GM23338 (cell line): ENCODE measurements at regions not wholly inside any gene's neighbourhood (a gene's known extent, or its start where the extent isn't known, plus 50 kb on each side); places are given as distances from the start of the nearest gene placed in this dataset.

Source experiments
- ATAC-seq: fragments of 200-7000 bp; cut with Tn5 transposase; 3 replicates; pipeline ENCODE4 v1.9.1; 2020
- DNase-seq: peaks from one replicate; pipeline ENCODE4 v3.0.0-alpha.2; 2015; ENCODE audit warnings: low spot score
- H2AFZ ChIP-seq: fragments of 200-600 bp; sonication (generic); 2 replicates; pipeline ENCODE4 v1.8.0; 2016; ENCODE audit warnings: antibody characterized with exemption, mild to moderate bottlenecking, moderate library complexity
- H3F3A ChIP-seq: fragments of 200-600 bp; sonication (generic); replicated peaks from 2 replicates; pipeline ENCODE4 v1.8.0; 2017; ENCODE audit warnings: antibody characterized with exemption, mixed run types, low read depth
- H3K27ac ChIP-seq: fragments of 200-600 bp; sonication (generic); 2 replicates; pipeline ENCODE4 v1.6.1; 2016; ENCODE audit warnings: low read depth
- H3K27me3 ChIP-seq: fragments of 200-600 bp; sonication (generic); 2 replicates; pipeline ENCODE4 v1.8.0; 2016; ENCODE audit warnings: mild to moderate bottlenecking, mixed run types, moderate library complexity; ENCODE audit not compliant: insufficient read depth
- H3K36me3 ChIP-seq: fragments of 200-600 bp; sonication (generic); 2 replicates; pipeline ENCODE4 v1.8.0; 2016; ENCODE audit warnings: mild to moderate bottlenecking; ENCODE audit not compliant: insufficient read depth
- H3K4me1 ChIP-seq: fragments of 200-600 bp; sonication (generic); 2 replicates; pipeline ENCODE4 v1.8.0; 2016; ENCODE audit warnings: mild to moderate bottlenecking, moderate library complexity; ENCODE audit not compliant: insufficient read depth
- H3K4me2 ChIP-seq: fragments of 200-600 bp; sonication (generic); 2 replicates; pipeline ENCODE4 v1.7.1; 2017; ENCODE audit warnings: mixed run types
- H3K4me3 ChIP-seq: fragments of 200-600 bp; sonication (generic); 2 replicates; pipeline ENCODE4 v1.6.1; 2016; ENCODE audit warnings: mixed run types
- H3K79me2 ChIP-seq: fragments of 200-600 bp; sonication (generic); replicated peaks from 2 replicates; pipeline ENCODE4 v1.8.0; 2017; ENCODE audit warnings: mild to moderate bottlenecking; ENCODE audit not compliant: insufficient read depth
- H3K9me2 ChIP-seq: fragments of 200-600 bp; sonication (generic); 2 replicates; pipeline ENCODE4 v1.8.0; 2017; ENCODE audit not compliant: insufficient read depth
- H4K20me1 ChIP-seq: fragments of 200-600 bp; sonication (generic); replicated peaks from 2 replicates; pipeline ENCODE4 v1.8.0; 2017; ENCODE audit warnings: mild to moderate bottlenecking; ENCODE audit not compliant: insufficient read depth
- H3K27ac Mint-ChIP-seq: 2 replicates; pipeline ENCODE4 v1.8.0; 2020; ENCODE audit warnings: inconsistent platforms, mild to moderate bottlenecking, moderate library complexity, mixed read lengths
- H3K27me3 Mint-ChIP-seq: 3 replicates; pipeline ENCODE4 v1.8.0; 2022; ENCODE audit warnings: low read depth, mild to moderate bottlenecking, moderate library complexity, mixed read lengths, inconsistent platforms; ENCODE audit not compliant: insufficient read depth, poor library complexity
- H3K36me3 Mint-ChIP-seq: 3 replicates; pipeline ENCODE4 v1.8.0; 2021; ENCODE audit warnings: low read depth, mild to moderate bottlenecking, inconsistent platforms, moderate library complexity, mixed read lengths
- H3K4me1 Mint-ChIP-seq: 3 replicates; pipeline ENCODE4 v1.8.0; 2020; ENCODE audit warnings: mild to moderate bottlenecking, inconsistent platforms, mixed read lengths
- H3K4me3 Mint-ChIP-seq: 3 replicates; pipeline ENCODE4 v1.8.0; 2021; ENCODE audit warnings: moderate library complexity, mild to moderate bottlenecking, inconsistent platforms, mixed read lengths
- H3K9me3 Mint-ChIP-seq: 3 replicates; pipeline ENCODE4 v1.8.0; 2020; ENCODE audit warnings: moderate library complexity, mild to moderate bottlenecking, inconsistent platforms, mixed read lengths
- CREB1 ChIP-seq: fragments of 250-450 bp; sonication (Bioruptor Pico); IDR thresholded peaks from 2 replicates; pipeline ENCODE4 v1.5.0; 2020; ENCODE audit warnings: low read depth, mild to moderate bottlenecking, moderate library complexity
- CTCF ChIP-seq, 2 experiments: fragments of 200-600 bp in 1 of 2; sonication (generic) in 1 of 2; conservative IDR thresholded peaks; 2 replicates each; pipeline versions ENCODE4 v1.5.1 to v1.6.1; 2016 to 2017; ENCODE audit warnings: antibody characterized with exemption in 2 of 2, low read depth in 2 of 2, mild to moderate bottlenecking in 2 of 2, moderate library complexity in 1 of 2
- EZH2 ChIP-seq: fragments of 200-600 bp; sonication (generic); IDR thresholded peaks from one replicate; pipeline ENCODE4 v1.8.0; 2017; ENCODE audit warnings: antibody characterized with exemption, mild to moderate bottlenecking, low read depth; ENCODE audit not compliant: unreplicated experiment
- EZH2phosphoT487 ChIP-seq: fragments of 200-600 bp; sonication (generic); IDR thresholded peaks from one replicate; pipeline ENCODE4 v1.8.1; 2018; ENCODE audit warnings: antibody characterized with exemption; ENCODE audit not compliant: unreplicated experiment
- JUNB ChIP-seq: IDR thresholded peaks from one replicate; pipeline ENCODE4 v1.6.1; 2016; ENCODE audit warnings: antibody characterized with exemption; ENCODE audit not compliant: unreplicated experiment
- NANOG ChIP-seq: IDR thresholded peaks from 2 replicates; pipeline ENCODE4 v1.6.1; 2016; ENCODE audit warnings: antibody characterized with exemption, borderline replicate concordance
- POLR2AphosphoS5 ChIP-seq: IDR thresholded peaks from 2 replicates; pipeline ENCODE4 v1.6.1; 2016; ENCODE audit warnings: antibody characterized with exemption, low read depth
- STAT1 ChIP-seq: IDR thresholded peaks from one replicate; pipeline ENCODE4 v1.6.1; 2016; ENCODE audit warnings: antibody characterized with exemption; ENCODE audit not compliant: unreplicated experiment
- ZNF114 ChIP-seq: fragments of 250-450 bp; sonication (Bioruptor Pico); IDR thresholded peaks from 2 replicates; pipeline ENCODE4 v1.5.0; 2020; ENCODE audit warnings: mild to moderate bottlenecking, moderate library complexity
- ZNF331 ChIP-seq: fragments of 250-450 bp; sonication (Bioruptor Pico); IDR thresholded peaks from 2 replicates; pipeline ENCODE4 v1.5.0; 2020; ENCODE audit warnings: low read depth, mild to moderate bottlenecking, moderate library complexity
- TF ChIP-seq, protein P1 (sequence below): IDR thresholded peaks from one replicate; pipeline ENCODE4 v1.6.1; 2018; ENCODE audit warnings: antibody characterized with exemption; ENCODE audit not compliant: unreplicated experiment
- TF ChIP-seq, protein P2 (sequence below): IDR thresholded peaks from 2 replicates; pipeline ENCODE4 v1.6.1; 2016; ENCODE audit warnings: antibody characterized with exemption

DNA sequence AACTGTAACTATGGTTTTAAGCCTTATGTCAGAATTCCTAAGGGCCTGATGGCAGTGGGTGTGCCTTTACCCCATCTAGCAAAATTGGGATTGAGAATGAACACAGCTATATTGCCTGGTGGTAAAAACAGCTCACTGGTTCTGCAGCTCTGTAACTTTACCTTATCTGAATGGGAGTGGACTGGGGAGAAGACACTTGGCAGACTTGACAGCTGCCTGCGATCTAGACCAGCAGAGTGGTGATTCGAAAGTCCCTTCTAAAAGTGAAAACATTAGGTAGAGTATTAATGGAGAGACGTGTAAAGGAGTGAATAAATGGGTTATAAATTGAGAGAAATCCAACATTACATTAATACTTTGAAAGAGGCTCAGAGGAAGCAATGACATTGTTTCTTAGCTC lies 289.1 kb upstream of the EDIL3 start:
- Mint-ChIP-seq H3K27ac (no peak overlapping the region), H3K36me3 (peaks cover 28% of the 10 kb centered on the region), H3K27me3 (peaks cover 2% of the 10 kb centered on the region), H3K4me3 (no peak overlapping the region), H3K9me3 (peaks cover 27% of the 10 kb centered on the region), H3K4me1 (peaks cover 2% of the 10 kb centered on the region; the same call in 1 of the 3 replicates)
- Histone ChIP-seq H2AFZ (peak overlapping the region; percentile 78; the same call in 1 of the 2 replicates), H3K4me1 (no peaks in the 10 kb centered on the region), H3K4me3 (no peak overlapping the region), H3K36me3 (peaks cover 12% of the 10 kb centered on the region), H4K20me1 (no peaks in the 10 kb centered on the region), H3K4me2 (no peak overlapping the region), H3K9me2 (peaks cover 11% of the 10 kb centered on the region; the same call in 1 of the 2 replicates), H3K27me3 (no peaks in the 10 kb centered on the region), H3K27ac (no peak overlapping the region), H3F3A (no peaks in the 10 kb centered on the region), H3K79me2 (no peaks in the 10 kb centered on the region)
- no peak for ATAC-seq
- TF ChIP-seq ZNF114 = no peak
- TF ChIP-seq NANOG = no peak
- no peak for TF ChIP-seq JUNB
- TF ChIP-seq CTCF (conservative IDR thresholded peaks at IDR 0.05; ENCODE audit: low read depth in 2 of 2) = no peak
- no peak for TF ChIP-seq EZH2
- no peak for TF ChIP-seq POLR2AphosphoS5
- TF ChIP-seq STAT1 = no peak
- no peak for TF ChIP-seq CREB1 (CRISPR knock-in tag)
- TF ChIP-seq, protein P1, sequence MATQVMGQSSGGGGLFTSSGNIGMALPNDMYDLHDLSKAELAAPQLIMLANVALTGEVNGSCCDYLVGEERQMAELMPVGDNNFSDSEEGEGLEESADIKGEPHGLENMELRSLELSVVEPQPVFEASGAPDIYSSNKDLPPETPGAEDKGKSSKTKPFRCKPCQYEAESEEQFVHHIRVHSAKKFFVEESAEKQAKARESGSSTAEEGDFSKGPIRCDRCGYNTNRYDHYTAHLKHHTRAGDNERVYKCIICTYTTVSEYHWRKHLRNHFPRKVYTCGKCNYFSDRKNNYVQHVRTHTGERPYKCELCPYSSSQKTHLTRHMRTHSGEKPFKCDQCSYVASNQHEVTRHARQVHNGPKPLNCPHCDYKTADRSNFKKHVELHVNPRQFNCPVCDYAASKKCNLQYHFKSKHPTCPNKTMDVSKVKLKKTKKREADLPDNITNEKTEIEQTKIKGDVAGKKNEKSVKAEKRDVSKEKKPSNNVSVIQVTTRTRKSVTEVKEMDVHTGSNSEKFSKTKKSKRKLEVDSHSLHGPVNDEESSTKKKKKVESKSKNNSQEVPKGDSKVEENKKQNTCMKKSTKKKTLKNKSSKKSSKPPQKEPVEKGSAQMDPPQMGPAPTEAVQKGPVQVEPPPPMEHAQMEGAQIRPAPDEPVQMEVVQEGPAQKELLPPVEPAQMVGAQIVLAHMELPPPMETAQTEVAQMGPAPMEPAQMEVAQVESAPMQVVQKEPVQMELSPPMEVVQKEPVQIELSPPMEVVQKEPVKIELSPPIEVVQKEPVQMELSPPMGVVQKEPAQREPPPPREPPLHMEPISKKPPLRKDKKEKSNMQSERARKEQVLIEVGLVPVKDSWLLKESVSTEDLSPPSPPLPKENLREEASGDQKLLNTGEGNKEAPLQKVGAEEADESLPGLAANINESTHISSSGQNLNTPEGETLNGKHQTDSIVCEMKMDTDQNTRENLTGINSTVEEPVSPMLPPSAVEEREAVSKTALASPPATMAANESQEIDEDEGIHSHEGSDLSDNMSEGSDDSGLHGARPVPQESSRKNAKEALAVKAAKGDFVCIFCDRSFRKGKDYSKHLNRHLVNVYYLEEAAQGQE = no peak
- TF ChIP-seq, protein P2, sequence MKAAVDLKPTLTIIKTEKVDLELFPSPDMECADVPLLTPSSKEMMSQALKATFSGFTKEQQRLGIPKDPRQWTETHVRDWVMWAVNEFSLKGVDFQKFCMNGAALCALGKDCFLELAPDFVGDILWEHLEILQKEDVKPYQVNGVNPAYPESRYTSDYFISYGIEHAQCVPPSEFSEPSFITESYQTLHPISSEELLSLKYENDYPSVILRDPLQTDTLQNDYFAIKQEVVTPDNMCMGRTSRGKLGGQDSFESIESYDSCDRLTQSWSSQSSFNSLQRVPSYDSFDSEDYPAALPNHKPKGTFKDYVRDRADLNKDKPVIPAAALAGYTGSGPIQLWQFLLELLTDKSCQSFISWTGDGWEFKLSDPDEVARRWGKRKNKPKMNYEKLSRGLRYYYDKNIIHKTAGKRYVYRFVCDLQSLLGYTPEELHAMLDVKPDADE = no peak
- no peak for TF ChIP-seq EZH2phosphoT487
- no peak for TF ChIP-seq ZNF331 (CRISPR knock-in tag)
- DNase-seq = no peak
